GM21515 (cell line): ENCODE measurements at regions not wholly inside any gene's neighbourhood (a gene's known extent, or its start where the extent isn't known, plus 50 kb on each side); places are given as distances from the start of the nearest gene placed in this dataset.

ENCODE experiments used
- ATAC-seq: cut with Tn5 transposase; IDR thresholded peaks from one replicate; pipeline ENCODE4 v1.9.1; 2021; ENCODE audit not compliant: unreplicated experiment

GRCh38 chr14:100658181-100658886, 68.4 kb upstream of the DLK1 start:
- no peak for ATAC-seq

- ATAC-seq: no peak
Observed at GRCh38 chr14:100659345-100660001, 67.2 kb upstream of the DLK1 start.

- no peak for ATAC-seq
Observed at GRCh38 chr14:100660498-100660881, 66.2 kb upstream of the DLK1 start.

GRCh38 chr14:100660882-100661635, 65.6 kb upstream of the DLK1 start:
- ATAC-seq: no peak

- no peak for ATAC-seq
Observed at GRCh38 chr14:100662879-100663760, 63.6 kb upstream of the DLK1 start.

GRCh38 chr14:100663761-100664052, 63.0 kb upstream of the DLK1 start:
- no peak for ATAC-seq

- no peak for ATAC-seq
Observed at GRCh38 chr14:100664231-100664630, 62.5 kb upstream of the DLK1 start.

GRCh38 chr14:100664841-100665510, 61.7 kb upstream of the DLK1 start:
- ATAC-seq: no peak

- no peak for ATAC-seq
Observed at GRCh38 chr14:100665511-100666032, 61.1 kb upstream of the DLK1 start.

- no peak for ATAC-seq
Observed at GRCh38 chr14:100666403-100666802, 60.3 kb upstream of the DLK1 start.

GRCh38 chr14:100666851-100667250, 59.8 kb upstream of the DLK1 start:
- no peak for ATAC-seq

GRCh38 chr14:100667656-100668055, 59.0 kb upstream of the DLK1 start:
- ATAC-seq: no peak

- no peak for ATAC-seq
Observed at GRCh38 chr14:100668352-100668751, 58.3 kb upstream of the DLK1 start.

- no peak for ATAC-seq
Observed at GRCh38 chr14:100669011-100669412, 57.7 kb upstream of the DLK1 start.

- ATAC-seq: no peak
Observed at GRCh38 chr14:100669468-100669867, 57.2 kb upstream of the DLK1 start.

- ATAC-seq: no peak
Observed at GRCh38 chr14:100670017-100670752, 56.5 kb upstream of the DLK1 start.

- ATAC-seq: no peak
Observed at GRCh38 chr14:100670753-100671049, 56.0 kb upstream of the DLK1 start.

- no peak for ATAC-seq
Observed at GRCh38 chr14:100671386-100671901, 55.2 kb upstream of the DLK1 start.

GRCh38 chr14:100671906-100672305, 54.8 kb upstream of the DLK1 start:
- ATAC-seq: no peak
